ENCODE measurements at regions not wholly inside any gene's neighbourhood (a gene's known extent, or its start where the extent isn't known, plus 50 kb on each side); places are given as distances from the start of the nearest gene placed in this dataset.

DNA sequence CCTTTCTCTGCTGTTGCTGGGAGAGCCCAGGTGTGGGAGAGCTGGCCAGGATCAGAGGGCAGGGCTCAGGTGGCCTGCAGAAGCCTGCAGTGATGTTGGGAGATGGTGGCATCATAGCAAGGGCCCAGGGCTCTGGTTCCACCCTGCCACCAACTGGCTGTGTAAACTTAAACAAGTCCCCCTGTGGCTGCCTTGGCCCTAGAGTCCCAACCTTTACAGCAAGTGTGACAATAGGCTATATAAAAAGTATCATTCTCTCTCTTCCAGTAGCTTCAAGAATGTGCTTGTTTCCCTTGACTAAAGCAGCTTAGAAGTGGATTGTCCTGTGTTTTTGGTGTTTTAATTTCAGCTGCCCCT is 201.8 kb upstream of the E2F8 start:
- H3K27ac ChIP-seq = no peak overlapping the region
- intact Hi-C loops (cut with DNase I) = loop anchor here in 1 of 2 donors (10.0 kb wide), 1 partner anchor 62 kb away; no protein-coding TSS in a partner anchor

DNA sequence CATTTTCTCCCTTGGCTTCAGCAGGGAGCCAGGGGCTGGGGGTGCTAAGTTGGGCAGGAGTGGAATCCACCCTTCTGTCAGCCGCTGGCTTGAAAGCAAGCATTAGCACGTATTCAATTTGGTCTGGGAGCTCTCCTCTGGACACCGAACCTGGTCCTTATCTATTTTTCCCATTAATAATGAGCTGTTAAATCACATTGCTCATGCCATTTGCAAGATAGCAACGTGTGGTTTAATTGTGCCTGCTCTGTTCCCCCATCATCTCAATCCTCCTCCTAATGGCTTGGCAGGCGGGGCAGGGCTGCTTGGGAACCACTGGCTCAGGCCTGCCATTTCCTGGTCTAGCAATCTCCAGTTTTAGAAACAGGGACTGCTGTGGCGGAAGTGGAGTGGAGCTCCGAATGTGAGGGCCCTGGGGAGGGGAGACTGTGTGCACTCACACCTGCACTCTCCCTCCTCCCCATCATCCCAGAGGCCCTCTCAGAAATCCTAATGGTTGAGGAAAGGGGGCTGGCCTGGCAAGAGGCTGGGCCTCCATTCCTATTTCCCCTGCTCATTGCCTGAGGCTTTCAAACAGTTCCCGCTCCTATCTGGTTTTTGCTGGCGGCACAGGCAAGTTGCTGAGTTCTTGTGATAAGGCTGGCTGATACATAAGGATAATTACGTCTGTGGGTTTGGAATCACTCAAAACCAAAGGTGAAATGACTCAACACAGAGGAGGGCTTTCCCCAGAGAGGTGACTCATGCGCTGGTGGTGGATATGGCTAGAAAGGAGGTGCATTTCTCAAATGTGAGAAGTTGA is 201.2 kb upstream of the E2F8 start:
- intact Hi-C loops (cut with DNase I) = loop anchor here in 1 of 2 donors (10.0 kb wide), 1 partner anchor 63 kb away; no protein-coding TSS in a partner anchor

More for the DNA sequence above, 201.8 kb upstream of the E2F8 start:
- H3K9me3 ChIP-seq = no peaks in the 10 kb centered on the region
- no peak overlapping the region for H3K4me3 ChIP-seq
- no peak for TF ChIP-seq CTCF (IDR thresholded peaks at IDR 0.05)
- DNase-seq (no peak), ATAC-seq (no peak)
- H3K4me1 ChIP-seq = no peaks in the 10 kb centered on the region
- no peaks in the 10 kb centered on the region for H3K27me3 ChIP-seq (ENCODE audit: insufficient read depth in 3 of 3, low read length in 2 of 3)
- no peaks in the 10 kb centered on the region for H3K36me3 ChIP-seq (ENCODE audit: insufficient read depth in 1 of 2, low read depth in 1 of 2)

GRCh38 chr11:19441288-19441687 is 200.5 kb upstream of the E2F8 start:
- H3K27ac ChIP-seq = no peak overlapping the region
- no peak overlapping the region for H3K4me3 ChIP-seq
- H3K4me1 ChIP-seq = no peaks in the 10 kb centered on the region
- DNase-seq = no peak
- no peak for ATAC-seq
- WGBS, 3 donors = 85 to 95% (median 90%) methylated on average over 3 of the region's 3 CpGs
- intact Hi-C loops (cut with DNase I) = loop anchor here in 1 of 2 donors (10.0 kb wide), 1 partner anchor 64 kb away; no protein-coding TSS in a partner anchor
- H3K27me3 ChIP-seq (ENCODE audit: insufficient read depth in 3 of 3, low read length in 2 of 3) = no peaks in the 10 kb centered on the region
- TF ChIP-seq CTCF (IDR thresholded peaks at IDR 0.05) = no peak
- H3K36me3 ChIP-seq (ENCODE audit: insufficient read depth in 1 of 2, low read depth in 1 of 2) = no peaks in the 10 kb centered on the region
- H3K9me3 ChIP-seq = peaks cover 2% of the 10 kb centered on the region

More for the DNA sequence above, 201.2 kb upstream of the E2F8 start:
- Histone ChIP-seq H3K4me3 (no peak overlapping the region), H3K9me3 (no peaks in the 10 kb centered on the region), H3K36me3 (ENCODE audit: insufficient read depth in 1 of 2, low read depth in 1 of 2) (no peaks in the 10 kb centered on the region), H3K27me3 (ENCODE audit: insufficient read depth in 3 of 3, low read length in 2 of 3) (no peaks in the 10 kb centered on the region), H3K4me1 (no peaks in the 10 kb centered on the region), H3K27ac (no peak overlapping the region)
- DNase-seq = peak in 1 of 2 donors; percentile 51
- TF ChIP-seq CTCF (IDR thresholded peaks at IDR 0.05) = no peak
- ATAC-seq = no peak
- 76 to 79% (median 78%) methylated on average over 11 of the region's 11 CpGs for WGBS, 3 donors

GRCh38 chr11:19437760-19438159 is 197.0 kb upstream of the E2F8 start:
- no peak for ATAC-seq
- Histone ChIP-seq H3K36me3 (ENCODE audit: insufficient read depth in 1 of 2, low read depth in 1 of 2) (no peaks in the 10 kb centered on the region), H3K4me1 (no peaks in the 10 kb centered on the region), H3K27ac (no peak overlapping the region), H3K27me3 (ENCODE audit: insufficient read depth in 3 of 3, low read length in 2 of 3) (no peaks in the 10 kb centered on the region), H3K9me3 (peaks cover 3% of the 10 kb centered on the region), H3K4me3 (no peak overlapping the region)
- DNase-seq = no peak
- no peak for TF ChIP-seq CTCF (IDR thresholded peaks at IDR 0.05)
- 55 to 62% (median 62%) methylated on average over 1 of the region's 1 CpG for WGBS, 3 donors
- intact Hi-C loops (cut with DNase I) = no loop called here

GRCh38 chr11:19436932-19437331 is 196.2 kb upstream of the E2F8 start:
- H3K27me3 ChIP-seq (ENCODE audit: insufficient read depth in 3 of 3, low read length in 2 of 3) = no peaks in the 10 kb centered on the region
- no peak for TF ChIP-seq CTCF (IDR thresholded peaks at IDR 0.05)
- DNase-seq (no peak), ATAC-seq (no peak)
- H3K9me3 ChIP-seq = peaks cover 3% of the 10 kb centered on the region
- intact Hi-C loops (cut with DNase I) = no loop called here
- no peak overlapping the region for H3K4me3 ChIP-seq
- no peak overlapping the region for H3K27ac ChIP-seq
- no peaks in the 10 kb centered on the region for H3K4me1 ChIP-seq
- no peaks in the 10 kb centered on the region for H3K36me3 ChIP-seq (ENCODE audit: insufficient read depth in 1 of 2, low read depth in 1 of 2)
